ENCODE measurements at regions not wholly inside any gene's neighbourhood (a gene's known extent, or its start where the extent isn't known, plus 50 kb on each side); places are given as distances from the start of the nearest gene placed in this dataset.

DNA sequence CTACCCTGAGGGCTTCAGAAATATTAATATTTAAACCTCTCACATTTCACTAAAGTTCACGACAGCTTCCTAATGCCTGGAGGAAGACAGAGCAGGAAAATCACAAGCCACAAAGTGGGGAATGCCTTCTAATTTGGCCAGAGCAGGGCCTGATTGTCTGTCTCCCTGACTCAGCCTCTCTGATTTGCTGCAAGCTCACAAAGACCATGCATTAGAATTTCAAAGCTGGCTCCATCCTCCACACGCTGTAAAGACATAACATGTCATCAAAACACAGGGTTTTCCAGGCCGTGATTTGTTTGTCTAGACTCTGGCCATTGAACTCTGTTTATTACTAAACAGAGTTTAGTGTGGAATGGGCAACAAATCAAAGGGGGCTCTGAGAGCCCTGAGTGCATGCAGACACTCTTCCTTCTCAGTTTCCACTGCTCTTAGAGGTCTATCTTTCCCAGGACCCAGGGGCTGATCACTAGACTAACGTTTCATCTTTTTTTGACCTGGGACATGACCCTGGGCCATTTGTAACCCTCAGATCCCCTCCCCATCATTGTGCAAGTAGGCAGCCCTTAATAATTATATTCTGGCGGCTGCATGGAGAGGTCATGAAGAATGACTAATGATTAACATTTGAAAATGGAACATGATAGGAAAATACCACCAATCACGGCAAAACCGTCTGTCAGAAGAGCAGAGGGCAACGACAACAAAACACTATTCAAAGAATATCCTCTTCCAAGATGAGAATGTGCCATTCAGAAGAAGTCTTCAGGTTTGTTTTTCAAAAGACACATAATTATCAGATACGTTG, 140.2 kb downstream of the ENC1 start:
- no peak overlapping the region for H3K4me3 ChIP-seq (ENCODE audit: low read depth, low read length)
- TF ChIP-seq, protein P1, sequence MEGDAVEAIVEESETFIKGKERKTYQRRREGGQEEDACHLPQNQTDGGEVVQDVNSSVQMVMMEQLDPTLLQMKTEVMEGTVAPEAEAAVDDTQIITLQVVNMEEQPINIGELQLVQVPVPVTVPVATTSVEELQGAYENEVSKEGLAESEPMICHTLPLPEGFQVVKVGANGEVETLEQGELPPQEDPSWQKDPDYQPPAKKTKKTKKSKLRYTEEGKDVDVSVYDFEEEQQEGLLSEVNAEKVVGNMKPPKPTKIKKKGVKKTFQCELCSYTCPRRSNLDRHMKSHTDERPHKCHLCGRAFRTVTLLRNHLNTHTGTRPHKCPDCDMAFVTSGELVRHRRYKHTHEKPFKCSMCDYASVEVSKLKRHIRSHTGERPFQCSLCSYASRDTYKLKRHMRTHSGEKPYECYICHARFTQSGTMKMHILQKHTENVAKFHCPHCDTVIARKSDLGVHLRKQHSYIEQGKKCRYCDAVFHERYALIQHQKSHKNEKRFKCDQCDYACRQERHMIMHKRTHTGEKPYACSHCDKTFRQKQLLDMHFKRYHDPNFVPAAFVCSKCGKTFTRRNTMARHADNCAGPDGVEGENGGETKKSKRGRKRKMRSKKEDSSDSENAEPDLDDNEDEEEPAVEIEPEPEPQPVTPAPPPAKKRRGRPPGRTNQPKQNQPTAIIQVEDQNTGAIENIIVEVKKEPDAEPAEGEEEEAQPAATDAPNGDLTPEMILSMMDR (IDR thresholded peaks at IDR 0.05; ENCODE audit: borderline replicate concordance, insufficient read depth, low read depth, low read length), result no peak

GRCh38 chr5:74499256-74500050, 141.1 kb downstream of the ENC1 start:
- no peak overlapping the region for H3K4me3 ChIP-seq (ENCODE audit: low read depth, low read length)
- TF ChIP-seq, protein P1 (IDR thresholded peaks at IDR 0.05; ENCODE audit: borderline replicate concordance, insufficient read depth, low read depth, low read length), result no peak

DNA sequence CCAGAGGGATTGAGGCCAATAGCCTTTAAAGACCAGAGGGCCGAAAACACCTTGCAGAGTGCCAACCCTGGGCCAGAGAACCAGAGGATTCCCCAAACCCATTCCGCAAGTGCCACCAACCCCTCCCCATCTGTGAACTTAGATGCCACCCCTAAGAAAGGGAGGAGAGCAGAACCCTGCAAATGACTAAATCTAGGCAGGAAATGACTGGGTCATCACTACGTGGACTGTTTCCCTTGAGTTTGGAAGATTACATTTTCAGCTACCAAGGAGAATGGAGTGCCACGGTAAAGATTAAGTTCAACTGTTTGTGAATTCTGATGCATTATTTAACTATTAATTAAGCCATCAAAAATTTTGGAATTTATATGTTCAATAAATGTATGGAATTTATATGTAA, 142.8 kb downstream of the ENC1 start:
- TF ChIP-seq, protein P1 (IDR thresholded peaks at IDR 0.05; ENCODE audit: borderline replicate concordance, insufficient read depth, low read depth, low read length), result no peak
- H3K4me3 ChIP-seq (ENCODE audit: low read depth, low read length), result no peak overlapping the region

GRCh38 chr5:74493411-74493810, 147.1 kb downstream of the ENC1 start:
- H3K4me3 ChIP-seq (ENCODE audit: low read depth, low read length), result no peak overlapping the region
- TF ChIP-seq, protein P1 (IDR thresholded peaks at IDR 0.05; ENCODE audit: borderline replicate concordance, insufficient read depth, low read depth, low read length), result no peak

GRCh38 chr5:74492230-74492629, 148.3 kb downstream of the ENC1 start:
- TF ChIP-seq, protein P1 (IDR thresholded peaks at IDR 0.05; ENCODE audit: borderline replicate concordance, insufficient read depth, low read depth, low read length), result no peak
- H3K4me3 ChIP-seq (ENCODE audit: low read depth, low read length), result no peak overlapping the region

- no peak overlapping the region for H3K4me3 ChIP-seq (ENCODE audit: low read depth, low read length)
- TF ChIP-seq, protein P1 (IDR thresholded peaks at IDR 0.05; ENCODE audit: borderline replicate concordance, insufficient read depth, low read depth, low read length), result no peak
Measured at GRCh38 chr5:74491586-74491985, 148.9 kb downstream of the ENC1 start.
